ENCODE measurements at regions not wholly inside any gene's neighbourhood (a gene's known extent, or its start where the extent isn't known, plus 50 kb on each side); places are given as distances from the start of the nearest gene placed in this dataset.

GRCh38 chr2:219727771-219728429 is 100.5 kb downstream of the SLC4A3 start:
- H3K9me3 ChIP-seq (ENCODE audit: control insufficient read depth, insufficient read depth, low read length): no peaks in the 10 kb centered on the region

DNA sequence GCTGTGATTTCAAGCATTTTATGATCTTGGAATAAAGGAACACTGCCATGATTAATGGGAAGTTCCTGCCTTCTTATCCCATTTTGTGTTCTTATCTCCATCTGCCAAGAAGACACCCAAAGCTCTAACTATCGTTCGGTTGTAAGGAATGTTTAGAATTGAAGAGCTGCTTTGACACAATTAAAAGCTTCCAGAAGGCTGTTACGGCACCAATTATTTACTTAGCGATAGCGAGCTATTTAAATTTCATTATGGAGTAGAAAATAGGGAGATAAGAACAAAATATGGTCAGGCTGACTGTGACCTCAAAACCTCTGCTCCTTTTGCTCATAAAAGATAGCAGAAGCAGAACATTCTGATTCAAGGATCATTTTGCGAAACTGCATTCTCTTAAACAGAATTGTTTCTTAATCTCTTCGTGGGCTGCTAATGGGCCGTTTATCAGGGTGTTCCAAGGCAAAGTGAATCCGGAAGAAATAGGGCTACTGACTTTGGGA is 101.6 kb downstream of the SLC4A3 start:
- H3K27ac ChIP-seq (ENCODE audit: low read depth, low read length): no peak overlapping the region
- H3K9me3 ChIP-seq (ENCODE audit: control insufficient read depth, insufficient read depth, low read length): no peaks in the 10 kb centered on the region
- H3K4me3 ChIP-seq (ENCODE audit: low read depth, low read length): no peak overlapping the region
- no peaks in the 10 kb centered on the region for H3K27me3 ChIP-seq (ENCODE audit: control insufficient read depth, insufficient read depth, low read length)
- H3K9ac ChIP-seq (ENCODE audit: low read depth, low read length): no peak overlapping the region
- H3K36me3 ChIP-seq (ENCODE audit: control insufficient read depth, insufficient read depth, low read length): no peaks in the 10 kb centered on the region
- H3K4me1 ChIP-seq (ENCODE audit: control insufficient read depth, insufficient read depth, low read length): peaks cover 9% of the 10 kb centered on the region

More at GRCh38 chr2:219727771-219728429, 100.5 kb downstream of the SLC4A3 start:
- Histone ChIP-seq H3K27ac (ENCODE audit: low read depth, low read length) (no peak overlapping the region), H3K4me1 (ENCODE audit: control insufficient read depth, insufficient read depth, low read length) (peaks cover 9% of the 10 kb centered on the region), H3K36me3 (ENCODE audit: control insufficient read depth, insufficient read depth, low read length) (no peaks in the 10 kb centered on the region), H3K9ac (ENCODE audit: low read depth, low read length) (no peak overlapping the region), H3K27me3 (ENCODE audit: control insufficient read depth, insufficient read depth, low read length) (no peaks in the 10 kb centered on the region), H3K4me3 (ENCODE audit: low read depth, low read length) (no peak overlapping the region)

- H3K27me3 ChIP-seq (ENCODE audit: control insufficient read depth, insufficient read depth, low read length): no peaks in the 10 kb centered on the region
- no peaks in the 10 kb centered on the region for H3K36me3 ChIP-seq (ENCODE audit: control insufficient read depth, insufficient read depth, low read length)
- H3K4me1 ChIP-seq (ENCODE audit: control insufficient read depth, insufficient read depth, low read length): peaks cover 9% of the 10 kb centered on the region
- H3K4me3 ChIP-seq (ENCODE audit: low read depth, low read length): no peak overlapping the region
- no peaks in the 10 kb centered on the region for H3K9me3 ChIP-seq (ENCODE audit: control insufficient read depth, insufficient read depth, low read length)
- no peak overlapping the region for H3K9ac ChIP-seq (ENCODE audit: low read depth, low read length)
- H3K27ac ChIP-seq (ENCODE audit: low read depth, low read length): no peak overlapping the region
Observed at GRCh38 chr2:219731173-219731572, 103.7 kb downstream of the SLC4A3 start.

- no peaks in the 10 kb centered on the region for H3K27me3 ChIP-seq (ENCODE audit: control insufficient read depth, insufficient read depth, low read length)
- no peaks in the 10 kb centered on the region for H3K9me3 ChIP-seq (ENCODE audit: control insufficient read depth, insufficient read depth, low read length)
- no peaks in the 10 kb centered on the region for H3K36me3 ChIP-seq (ENCODE audit: control insufficient read depth, insufficient read depth, low read length)
- H3K4me3 ChIP-seq (ENCODE audit: low read depth, low read length): no peak overlapping the region
- no peaks in the 10 kb centered on the region for H3K4me1 ChIP-seq (ENCODE audit: control insufficient read depth, insufficient read depth, low read length)
- no peak overlapping the region for H3K9ac ChIP-seq (ENCODE audit: low read depth, low read length)
- H3K27ac ChIP-seq (ENCODE audit: low read depth, low read length): no peak overlapping the region
Observed at GRCh38 chr2:219733106-219733505, 105.7 kb downstream of the SLC4A3 start.

DNA sequence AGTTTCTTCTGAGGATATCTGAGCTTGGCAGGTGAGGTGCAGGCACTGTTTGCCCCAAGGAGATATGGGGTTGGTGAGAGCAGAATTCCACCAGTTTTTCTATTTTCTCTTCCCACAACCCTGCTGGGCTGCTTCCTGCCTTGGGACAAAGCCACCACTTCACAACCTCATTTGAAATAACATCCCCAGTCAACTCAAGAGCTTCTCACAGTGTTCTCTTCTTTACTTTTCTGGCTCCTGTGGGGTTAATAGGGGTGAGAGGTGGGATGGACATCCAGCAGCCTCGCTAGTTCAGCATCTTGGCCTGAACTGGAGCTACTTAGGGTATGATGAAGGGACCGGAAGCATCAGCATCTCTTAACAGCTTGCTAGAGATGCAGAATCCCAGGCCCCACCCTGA is 106.3 kb downstream of the SLC4A3 start:
- H3K36me3 ChIP-seq (ENCODE audit: control insufficient read depth, insufficient read depth, low read length): no peaks in the 10 kb centered on the region
- H3K27me3 ChIP-seq (ENCODE audit: control insufficient read depth, insufficient read depth, low read length): no peaks in the 10 kb centered on the region
- no peak overlapping the region for H3K27ac ChIP-seq (ENCODE audit: low read depth, low read length)
- no peaks in the 10 kb centered on the region for H3K9me3 ChIP-seq (ENCODE audit: control insufficient read depth, insufficient read depth, low read length)
- H3K4me3 ChIP-seq (ENCODE audit: low read depth, low read length): no peak overlapping the region
- H3K4me1 ChIP-seq (ENCODE audit: control insufficient read depth, insufficient read depth, low read length): no peaks in the 10 kb centered on the region
- no peak overlapping the region for H3K9ac ChIP-seq (ENCODE audit: low read depth, low read length)

DNA sequence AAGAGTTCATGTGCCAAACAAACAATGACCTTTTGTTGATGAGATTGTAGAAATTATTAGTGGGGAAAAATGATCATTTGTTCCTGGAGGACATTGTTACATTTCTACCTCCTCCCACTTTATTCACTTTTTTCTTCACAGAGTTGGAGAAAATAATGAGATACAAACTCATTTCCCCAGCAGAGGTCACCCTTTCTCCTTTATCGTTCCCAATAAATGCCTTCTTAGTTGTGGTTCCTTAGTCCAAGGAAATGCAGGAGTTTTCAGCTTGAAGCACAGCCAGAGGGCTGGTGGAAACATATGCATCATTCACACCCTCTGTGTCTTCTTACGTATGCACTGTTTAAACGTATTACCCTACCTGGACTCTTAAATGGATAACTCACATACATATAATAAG is 108.8 kb downstream of the SLC4A3 start:
- H3K36me3 ChIP-seq (ENCODE audit: control insufficient read depth, insufficient read depth, low read length): no peaks in the 10 kb centered on the region
- peaks cover 3% of the 10 kb centered on the region for H3K4me1 ChIP-seq (ENCODE audit: control insufficient read depth, insufficient read depth, low read length)
- no peak overlapping the region for H3K27ac ChIP-seq (ENCODE audit: low read depth, low read length)
- H3K27me3 ChIP-seq (ENCODE audit: control insufficient read depth, insufficient read depth, low read length): no peaks in the 10 kb centered on the region
- H3K9me3 ChIP-seq (ENCODE audit: control insufficient read depth, insufficient read depth, low read length): no peaks in the 10 kb centered on the region
- no peak overlapping the region for H3K4me3 ChIP-seq (ENCODE audit: low read depth, low read length)
- no peak overlapping the region for H3K9ac ChIP-seq (ENCODE audit: low read depth, low read length)

- Histone ChIP-seq H3K9ac (ENCODE audit: low read depth, low read length) (no peak overlapping the region), H3K27ac (ENCODE audit: low read depth, low read length) (no peak overlapping the region), H3K4me1 (ENCODE audit: control insufficient read depth, insufficient read depth, low read length) (peaks cover 3% of the 10 kb centered on the region), H3K36me3 (ENCODE audit: control insufficient read depth, insufficient read depth, low read length) (no peaks in the 10 kb centered on the region), H3K27me3 (ENCODE audit: control insufficient read depth, insufficient read depth, low read length) (no peaks in the 10 kb centered on the region), H3K9me3 (ENCODE audit: control insufficient read depth, insufficient read depth, low read length) (no peaks in the 10 kb centered on the region), H3K4me3 (ENCODE audit: low read depth, low read length) (no peak overlapping the region)
Observed at GRCh38 chr2:219737270-219737691, 109.9 kb downstream of the SLC4A3 start.

GRCh38 chr2:219739066-219739465 is 111.6 kb downstream of the SLC4A3 start:
- Histone ChIP-seq H3K27me3 (ENCODE audit: control insufficient read depth, insufficient read depth, low read length) (no peaks in the 10 kb centered on the region), H3K9ac (ENCODE audit: low read depth, low read length) (no peak overlapping the region), H3K4me1 (ENCODE audit: control insufficient read depth, insufficient read depth, low read length) (peaks cover 3% of the 10 kb centered on the region), H3K36me3 (ENCODE audit: control insufficient read depth, insufficient read depth, low read length) (no peaks in the 10 kb centered on the region), H3K4me3 (ENCODE audit: low read depth, low read length) (no peak overlapping the region), H3K27ac (ENCODE audit: low read depth, low read length) (no peak overlapping the region), H3K9me3 (ENCODE audit: control insufficient read depth, insufficient read depth, low read length) (no peaks in the 10 kb centered on the region)

GRCh38 chr2:219739866-219740440 is 112.5 kb downstream of the SLC4A3 start:
- Histone ChIP-seq H3K4me1 (ENCODE audit: control insufficient read depth, insufficient read depth, low read length) (peaks cover 3% of the 10 kb centered on the region), H3K9ac (ENCODE audit: low read depth, low read length) (no peak overlapping the region), H3K27ac (ENCODE audit: low read depth, low read length) (no peak overlapping the region), H3K36me3 (ENCODE audit: control insufficient read depth, insufficient read depth, low read length) (no peaks in the 10 kb centered on the region), H3K27me3 (ENCODE audit: control insufficient read depth, insufficient read depth, low read length) (no peaks in the 10 kb centered on the region), H3K4me3 (ENCODE audit: low read depth, low read length) (no peak overlapping the region), H3K9me3 (ENCODE audit: control insufficient read depth, insufficient read depth, low read length) (no peaks in the 10 kb centered on the region)

- Histone ChIP-seq H3K4me1 (ENCODE audit: control insufficient read depth, insufficient read depth, low read length) (peaks cover 3% of the 10 kb centered on the region), H3K27me3 (ENCODE audit: control insufficient read depth, insufficient read depth, low read length) (no peaks in the 10 kb centered on the region), H3K36me3 (ENCODE audit: control insufficient read depth, insufficient read depth, low read length) (no peaks in the 10 kb centered on the region), H3K9me3 (ENCODE audit: control insufficient read depth, insufficient read depth, low read length) (no peaks in the 10 kb centered on the region), H3K27ac (ENCODE audit: low read depth, low read length) (no peak overlapping the region), H3K4me3 (ENCODE audit: low read depth, low read length) (no peak overlapping the region), H3K9ac (ENCODE audit: low read depth, low read length) (no peak overlapping the region)
Observed at GRCh38 chr2:219743548-219743947, 116.1 kb downstream of the SLC4A3 start.

DNA sequence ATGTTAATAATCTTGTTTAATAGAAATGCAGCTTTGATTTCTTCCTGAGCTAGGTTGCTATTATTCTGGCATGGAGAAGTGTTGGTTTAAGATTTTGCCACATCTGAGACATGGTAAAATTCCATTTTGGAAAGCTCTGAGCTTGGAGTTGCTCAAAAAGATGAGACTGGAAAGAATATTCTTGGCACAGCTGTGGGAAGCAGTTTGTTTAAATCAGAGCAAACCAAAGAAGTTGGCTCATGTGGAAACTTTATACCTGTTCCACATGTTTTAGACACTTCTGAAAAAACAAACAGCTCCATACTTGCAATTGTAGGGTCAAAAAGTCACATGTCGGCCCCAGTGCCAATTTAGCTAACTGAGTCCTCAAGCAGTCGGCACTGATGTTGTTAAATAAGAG is 116.6 kb downstream of the SLC4A3 start:
- no peaks in the 10 kb centered on the region for H3K36me3 ChIP-seq (ENCODE audit: control insufficient read depth, insufficient read depth, low read length)
- H3K27me3 ChIP-seq (ENCODE audit: control insufficient read depth, insufficient read depth, low read length): no peaks in the 10 kb centered on the region
- H3K9ac ChIP-seq (ENCODE audit: low read depth, low read length): no peak overlapping the region
- H3K27ac ChIP-seq (ENCODE audit: low read depth, low read length): no peak overlapping the region
- peaks cover 3% of the 10 kb centered on the region for H3K4me1 ChIP-seq (ENCODE audit: control insufficient read depth, insufficient read depth, low read length)
- H3K9me3 ChIP-seq (ENCODE audit: control insufficient read depth, insufficient read depth, low read length): no peaks in the 10 kb centered on the region
- H3K4me3 ChIP-seq (ENCODE audit: low read depth, low read length): no peak overlapping the region

Data from HUES48 (cell line).